Panc1 (cell line): ENCODE measurements at regions not wholly inside any gene's neighbourhood (a gene's known extent, or its start where the extent isn't known, plus 50 kb on each side); places are given as distances from the start of the nearest gene placed in this dataset.

Source experiments
- ATAC-seq: fragments of 200-7000 bp; cut with Tn5 transposase; 2 replicates; pipeline ENCODE4 v1.9.1; 2020; ENCODE audit warnings: mild to moderate bottlenecking, moderate library complexity
- BruUV-seq: library from RNA; stranded (reverse); fragments of 400-500 nt; replicated peaks from 2 replicates; lab custom pipeline; 2021; lab: Mats Ljungman, UMichigan
- CTCF ChIA-PET: fragments of 300-600 bp; sonication (Branson Sonifier 250); formaldehyde crosslinking; loops from one replicate; lab custom pipeline; 2022; ENCODE audit warnings: antibody characterized with exemption; lab: Charles Lee
- POLR2A ChIA-PET: fragments of 300-600 bp; sonication (Branson Sonifier 250); formaldehyde crosslinking; loops from one replicate; lab custom pipeline; 2022; ENCODE audit warnings: antibody characterized with exemption; lab: Charles Lee
- DNase-seq: peaks from one replicate; pipeline ENCODE4 v3.0.0-alpha.2; 2010; ENCODE audit warnings: low read depth, low spot score
- H3K27ac ChIP-seq: 2 replicates; pipeline ENCODE4 v1.5.1; 2011; ENCODE audit warnings: mild to moderate bottlenecking, low read length, inconsistent platforms
- H3K27me3 ChIP-seq: fragments of 200-500 bp; sonication (Bioruptor generic); 2 replicates; pipeline ENCODE4 v1.6.0; 2014; ENCODE audit warnings: low read length, inconsistent platforms; ENCODE audit not compliant: control insufficient read depth, insufficient read depth
- H3K36me3 ChIP-seq: fragments of 200-500 bp; sonication (Bioruptor generic); 2 replicates; pipeline ENCODE4 v1.5.1; 2014; ENCODE audit warnings: inconsistent platforms, mild to moderate bottlenecking, low read length, moderate library complexity; ENCODE audit not compliant: control insufficient read depth, insufficient read depth
- H3K4me1 ChIP-seq: 2 replicates; pipeline ENCODE4 v1.5.1; 2011; ENCODE audit warnings: inconsistent platforms, mild to moderate bottlenecking, low read length, moderate library complexity; ENCODE audit not compliant: control insufficient read depth, insufficient read depth
- H3K4me3 ChIP-seq, 2 experiments: 2 replicates each; pipeline ENCODE4 v1.5.1; 2011 to 2012; ENCODE audit warnings: low read depth in 2 of 2, low read length in 2 of 2, mild to moderate bottlenecking in 2 of 2, inconsistent platforms in 1 of 2, moderate library complexity in 1 of 2
- H3K9me3 ChIP-seq: fragments of 200-500 bp; sonication (Bioruptor generic); 2 replicates; pipeline ENCODE4 v1.5.1; 2014; ENCODE audit warnings: low read depth, mild to moderate bottlenecking, inconsistent platforms, low read length, moderate library complexity; ENCODE audit not compliant: control insufficient read depth, insufficient read depth
- CTCF ChIP-seq: fragments of 450-650 bp; IDR thresholded peaks from 2 replicates; pipeline ENCODE4 v1.5.1; 2017; ENCODE audit warnings: mild to moderate bottlenecking
- POLR2AphosphoS5 ChIP-seq: IDR thresholded peaks from 2 replicates; pipeline ENCODE4 v1.6.1; 2012; ENCODE audit warnings: mild to moderate bottlenecking, low read depth, low read length, moderate library complexity
- REST ChIP-seq, 2 experiments: IDR thresholded peaks; 2 replicates each; pipeline ENCODE4 v1.6.1; 2011 to 2012; ENCODE audit warnings: low read depth in 2 of 2, control low read depth in 1 of 2, low read length in 1 of 2, mild to moderate bottlenecking in 1 of 2, moderate library complexity in 1 of 2; ENCODE audit not compliant: insufficient read depth in 1 of 2
- SIN3A ChIP-seq: IDR thresholded peaks from 2 replicates; pipeline ENCODE4 v1.6.1; 2012; ENCODE audit warnings: low read depth, mild to moderate bottlenecking, low read length, moderate library complexity, borderline replicate concordance; ENCODE audit not compliant: insufficient read depth
- TCF7L2 ChIP-seq: IDR thresholded peaks from 2 replicates; pipeline ENCODE4 v1.6.1; 2011; ENCODE audit warnings: mild to moderate bottlenecking, low read depth, low read length, inconsistent platforms
- in situ Hi-C: cut with HindIII; loops from 2 replicates; pipeline ENCODE4 v1.10.0; 2016; ENCODE audit warnings: low sequenced_read_pairs, low pct_unique_long_range_greater_than_20kb
- intact Hi-C: fragments of 100-400 bp; cut with micrococcal nuclease; formaldehyde crosslinking; loops from one replicate; pipeline ENCODE4 v1.10.0; 2022; ENCODE audit not compliant: unreplicated experiment

- H3K4me3 ChIP-seq, result no peak overlapping the region
- no peak for ATAC-seq
- H3K27me3 ChIP-seq, result peaks cover 26% of the 10 kb centered on the region
- TF ChIP-seq TCF7L2 (no peak), SIN3A (no peak), POLR2AphosphoS5 (no peak)
- no peak overlapping the region for H3K27ac ChIP-seq
- BruUV-seq, result no TSS peak
- CTCF ChIA-PET, result interaction anchor here (0.9 kb wide), 1 partner anchor 9 kb away, joined by 4 read pairs; no protein-coding TSS in a partner anchor
- H3K36me3 ChIP-seq, result no peaks in the 10 kb centered on the region
- DNase-seq, result no peak
- POLR2A ChIA-PET, result no interaction called here
- intact Hi-C loops (loop anchor here (5.0 kb wide), 1 partner anchor 86 kb away; the partner anchor contains the start of gene TEKT4), in situ Hi-C loops (no loop called here)
- no peaks in the 10 kb centered on the region for H3K4me1 ChIP-seq
- no peaks in the 10 kb centered on the region for H3K9me3 ChIP-seq
These were observed 67.3 kb upstream of the MAL start for GRCh38 chr2:94958245-94958644.

- in situ Hi-C loops, result no loop called here
- TF ChIP-seq CTCF (no peak), REST (IDR thresholded peaks at IDR 0.05; ENCODE audit: insufficient read depth in 1 of 2, low read depth in 2 of 2, low read length in 1 of 2) (no peak), TCF7L2 (no peak), SIN3A (no peak), POLR2AphosphoS5 (no peak)
- POLR2A ChIA-PET, result no interaction called here
- intact Hi-C loops, result no loop called here
- Histone ChIP-seq H3K27me3 (peaks cover 26% of the 10 kb centered on the region), H3K4me1 (no peaks in the 10 kb centered on the region), H3K36me3 (no peaks in the 10 kb centered on the region), H3K4me3 (no peak overlapping the region), H3K27ac (no peak overlapping the region), H3K9me3 (no peaks in the 10 kb centered on the region)
- no peak for ATAC-seq
- BruUV-seq, result no TSS peak
- CTCF ChIA-PET, result no interaction called here
- DNase-seq, result no peak
These were observed 65.2 kb upstream of the MAL start for GRCh38 chr2:94960266-94960665.

- no peak overlapping the region for H3K27ac ChIP-seq
- H3K27me3 ChIP-seq, result peaks cover 26% of the 10 kb centered on the region
- H3K36me3 ChIP-seq, result no peaks in the 10 kb centered on the region
- DNase-seq (no peak), ATAC-seq (no peak)
- H3K4me1 ChIP-seq, result no peaks in the 10 kb centered on the region
- H3K9me3 ChIP-seq, result no peaks in the 10 kb centered on the region
- TF ChIP-seq CTCF (peak; percentile 11; the same call in 1 of the 2 replicates), POLR2AphosphoS5 (no peak)
- H3K4me3 ChIP-seq, result no peak overlapping the region
- POLR2A ChIA-PET, result no interaction called here
- no TSS peak for BruUV-seq
- in situ Hi-C loops, result no loop called here
- intact Hi-C loops, result no loop called here
- CTCF ChIA-PET, result interaction anchor here (0.9 kb wide), 1 partner anchor 26 kb away, joined by 3 read pairs; no protein-coding TSS in a partner anchor
These were observed 64.8 kb upstream of the MAL start for GRCh38 chr2:94960751-94961150.
